GM23248 (cell line): ENCODE measurements at regions not wholly inside any gene's neighbourhood (a gene's known extent, or its start where the extent isn't known, plus 50 kb on each side); places are given as distances from the start of the nearest gene placed in this dataset.

ENCODE experiments used
- DNase-seq: peaks from one replicate; pipeline ENCODE4 v3.0.0-alpha.2; 2015
- H2AFZ ChIP-seq: fragments of 200-600 bp; sonication (generic); 2 replicates; pipeline ENCODE4 v1.6.1; 2016; ENCODE audit warnings: antibody characterized with exemption
- H3F3A ChIP-seq: fragments of 200-600 bp; sonication (generic); 2 replicates; pipeline ENCODE4 v1.6.1; 2016; ENCODE audit warnings: mild to moderate bottlenecking, antibody characterized with exemption, mixed run types; ENCODE audit not compliant: insufficient read depth
- H3K27ac ChIP-seq: fragments of 200-600 bp; sonication (generic); 2 replicates; pipeline ENCODE4 v1.5.1; 2016; ENCODE audit warnings: mild to moderate bottlenecking
- H3K27me3 ChIP-seq: fragments of 200-600 bp; sonication (generic); replicated peaks from 2 replicates; pipeline ENCODE4 v1.6.1; 2016; ENCODE audit warnings: mild to moderate bottlenecking; ENCODE audit not compliant: insufficient read depth
- H3K36me3 ChIP-seq: fragments of 200-600 bp; sonication (generic); 2 replicates; pipeline ENCODE4 v1.6.1; 2016; ENCODE audit warnings: low read depth, mild to moderate bottlenecking
- H3K4me1 ChIP-seq: fragments of 200-600 bp; sonication (generic); 2 replicates; pipeline ENCODE4 v1.6.1; 2016; ENCODE audit warnings: mild to moderate bottlenecking; ENCODE audit not compliant: insufficient read depth
- H3K4me2 ChIP-seq: fragments of 200-600 bp; sonication (generic); one replicate; pipeline ENCODE4 v1.6.1; 2016; ENCODE audit warnings: mild to moderate bottlenecking; ENCODE audit not compliant: unreplicated experiment
- H3K4me3 ChIP-seq: fragments of 200-600 bp; sonication (generic); 2 replicates; pipeline ENCODE4 v1.5.1; 2016; ENCODE audit warnings: mild to moderate bottlenecking
- H3K79me2 ChIP-seq: fragments of 200-600 bp; sonication (generic); 2 replicates; pipeline ENCODE4 v1.6.1; 2016; ENCODE audit warnings: mild to moderate bottlenecking; ENCODE audit not compliant: insufficient read depth
- H3K9ac ChIP-seq: fragments of 200-600 bp; sonication (generic); 2 replicates; pipeline ENCODE4 v1.6.1; 2016; ENCODE audit warnings: mild to moderate bottlenecking
- H3K9me2 ChIP-seq: fragments of 200-600 bp; sonication (generic); 2 replicates; pipeline ENCODE4 v1.6.1; 2016; ENCODE audit warnings: mixed run types, mild to moderate bottlenecking, moderate library complexity; ENCODE audit not compliant: insufficient read depth
- H3K9me3 ChIP-seq: fragments of 200-600 bp; sonication (generic); one replicate; pipeline ENCODE4 v1.6.1; 2017; ENCODE audit warnings: low read depth
- H4K20me1 ChIP-seq: fragments of 200-600 bp; sonication (generic); 2 replicates; pipeline ENCODE4 v1.6.0; 2016; ENCODE audit not compliant: insufficient read depth
- EZH2 ChIP-seq: fragments of 200-600 bp; sonication (generic); IDR thresholded peaks from 2 replicates; pipeline ENCODE4 v1.6.1; 2018; ENCODE audit warnings: antibody characterized with exemption, mild to moderate bottlenecking; ENCODE audit not compliant: insufficient read depth, poor library complexity, severe bottlenecking
- EZH2phosphoT487 ChIP-seq: fragments of 200-600 bp; sonication (generic); IDR thresholded peaks from 2 replicates; pipeline ENCODE4 v1.6.1; 2018; ENCODE audit warnings: antibody characterized with exemption, moderate library complexity, mild to moderate bottlenecking, low read depth; ENCODE audit not compliant: insufficient read depth
- WGBS, 2 experiments: methylation state at CpG; one replicate each; pipeline ENCODE4 v1.1.6; 2015 to 2017; ENCODE audit warnings: low lambda C conversion rate in 2 of 2, low coverage in 1 of 2; ENCODE audit errors: missing lambda C conversion rate in 2 of 2; 5-methylcytosine and 5-hydroxymethylcytosine counted together
- in situ Hi-C: fragments of 300-500 bp; cut with MboI; formaldehyde crosslinking; loops from 2 replicates; pipeline ENCODE4 v1.15.0; 2020

- no peaks in the 10 kb centered on the region for H3K4me1 ChIP-seq
- H3K36me3 ChIP-seq = no peaks in the 10 kb centered on the region
- no peak overlapping the region for H3K9ac ChIP-seq
- no peaks in the 10 kb centered on the region for H3K79me2 ChIP-seq
- no peak for TF ChIP-seq EZH2phosphoT487
- TF ChIP-seq EZH2 = no peak
- no peaks in the 10 kb centered on the region for H3K9me3 ChIP-seq
- no peaks in the 10 kb centered on the region for H3F3A ChIP-seq
- no peak for DNase-seq
- H3K4me2 ChIP-seq = no peak overlapping the region
- no peak overlapping the region for H2AFZ ChIP-seq
- H3K27ac ChIP-seq = no peak overlapping the region
- in situ Hi-C loops = no loop called here
- H3K27me3 ChIP-seq = no peaks in the 10 kb centered on the region
- no peaks in the 10 kb centered on the region for H4K20me1 ChIP-seq
- no peaks in the 10 kb centered on the region for H3K9me2 ChIP-seq
- WGBS, 2 experiments = 29 to 35% methylated on average over 1 of the region's 1 CpG
- no peak overlapping the region for H3K4me3 ChIP-seq
Observed at GRCh38 chr3:140830391-140830790, 111.2 kb upstream of the SLC25A36 start.

DNA sequence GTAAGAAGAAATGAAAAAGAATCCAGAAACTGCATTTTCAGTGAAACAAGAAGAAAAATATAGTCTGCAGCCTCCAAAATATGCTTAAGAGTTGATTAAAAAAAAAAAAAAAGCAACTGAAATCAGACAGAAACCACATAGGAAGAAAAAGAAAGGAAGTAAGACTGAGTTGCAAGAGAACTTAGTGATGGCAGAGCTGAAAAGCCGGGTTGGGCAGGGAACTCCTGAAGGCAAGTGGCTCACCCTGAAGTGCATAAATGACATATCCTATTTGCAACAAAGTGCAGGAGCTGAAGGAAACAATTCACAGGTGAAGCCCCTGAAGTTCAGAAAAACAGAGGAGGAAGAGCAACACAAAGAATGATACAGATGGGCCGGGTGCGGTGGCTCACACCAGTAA lies 108.8 kb upstream of the SLC25A36 start:
- Histone ChIP-seq H3K4me1 (no peaks in the 10 kb centered on the region), H3K79me2 (no peaks in the 10 kb centered on the region), H3K4me3 (no peak overlapping the region), H3F3A (no peaks in the 10 kb centered on the region), H3K9me2 (no peaks in the 10 kb centered on the region), H2AFZ (no peak overlapping the region), H3K27ac (no peak overlapping the region), H3K36me3 (no peaks in the 10 kb centered on the region), H3K4me2 (no peak overlapping the region), H3K9ac (no peak overlapping the region), H3K27me3 (no peaks in the 10 kb centered on the region), H3K9me3 (no peaks in the 10 kb centered on the region), H4K20me1 (no peaks in the 10 kb centered on the region)
- 64 to 69% methylated on average over 3 of the region's 3 CpGs for WGBS, 2 experiments
- TF ChIP-seq EZH2 = no peak
- TF ChIP-seq EZH2phosphoT487 = no peak
- DNase-seq = no peak
- in situ Hi-C loops = no loop called here

GRCh38 chr3:140834266-140835037 lies 107.2 kb upstream of the SLC25A36 start:
- no peaks in the 10 kb centered on the region for H4K20me1 ChIP-seq
- no peak overlapping the region for H3K4me3 ChIP-seq
- no peaks in the 10 kb centered on the region for H3F3A ChIP-seq
- no peaks in the 10 kb centered on the region for H3K9me3 ChIP-seq
- TF ChIP-seq EZH2 (no peak), EZH2phosphoT487 (no peak)
- DNase-seq = peak; percentile 38
- WGBS, 2 experiments = 49 to 51% methylated on average over 5 of the region's 5 CpGs
- no peaks in the 10 kb centered on the region for H3K4me1 ChIP-seq
- in situ Hi-C loops = no loop called here
- no peaks in the 10 kb centered on the region for H3K27me3 ChIP-seq
- H3K79me2 ChIP-seq = no peaks in the 10 kb centered on the region
- H3K4me2 ChIP-seq = no peak overlapping the region
- H3K27ac ChIP-seq = no peak overlapping the region
- H3K9ac ChIP-seq = no peak overlapping the region
- H2AFZ ChIP-seq = no peak overlapping the region
- no peaks in the 10 kb centered on the region for H3K36me3 ChIP-seq
- no peaks in the 10 kb centered on the region for H3K9me2 ChIP-seq

DNA sequence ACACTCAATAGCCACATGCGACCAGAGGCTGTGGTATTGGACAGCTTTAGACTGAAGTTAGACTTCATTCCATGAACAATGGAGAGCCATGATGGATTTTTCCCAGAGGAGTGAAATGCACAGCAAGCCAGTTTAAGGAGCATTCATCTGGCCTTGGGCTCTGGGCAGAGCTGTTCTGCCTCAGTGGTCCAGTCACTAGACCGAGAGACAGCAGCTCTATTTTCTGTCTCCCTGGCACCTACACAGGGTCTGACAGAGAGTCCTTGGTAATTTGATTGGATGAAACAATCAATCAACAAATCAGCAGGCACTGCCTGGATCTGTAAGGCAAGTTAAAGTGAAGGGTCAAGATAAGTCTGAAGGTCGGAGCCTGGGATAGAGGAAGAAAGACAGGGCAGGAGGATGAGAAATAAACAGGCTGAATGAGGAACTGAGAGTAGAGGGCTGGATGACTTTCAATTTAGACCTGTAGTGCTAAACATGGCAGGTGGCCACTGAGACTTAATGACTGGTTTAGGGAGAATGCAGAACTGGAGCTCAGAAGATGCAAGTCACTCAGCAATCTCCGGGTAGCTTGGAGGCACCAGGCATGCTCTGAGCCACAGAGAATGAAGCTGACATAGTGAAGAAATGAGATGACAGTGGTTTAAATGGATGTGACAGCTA lies 98.5 kb upstream of the SLC25A36 start:
- Histone ChIP-seq H3K4me2 (no peak overlapping the region), H3K9me2 (no peaks in the 10 kb centered on the region), H3K27me3 (no peaks in the 10 kb centered on the region), H3K36me3 (no peaks in the 10 kb centered on the region), H3K4me1 (no peaks in the 10 kb centered on the region), H4K20me1 (no peaks in the 10 kb centered on the region), H2AFZ (no peak overlapping the region), H3K79me2 (no peaks in the 10 kb centered on the region), H3K9me3 (no peaks in the 10 kb centered on the region), H3K4me3 (no peak overlapping the region), H3F3A (no peaks in the 10 kb centered on the region), H3K27ac (no peak overlapping the region), H3K9ac (no peak overlapping the region)
- in situ Hi-C loops = no loop called here
- no peak for DNase-seq
- TF ChIP-seq EZH2 (no peak), EZH2phosphoT487 (no peak)
- WGBS, 2 experiments = 27 to 32% methylated on average over 4 of the region's 4 CpGs
